GM18505 (cell line): ENCODE measurements at regions not wholly inside any gene's neighbourhood (a gene's known extent, or its start where the extent isn't known, plus 50 kb on each side); places are given as distances from the start of the nearest gene placed in this dataset.
"Not testable (repeated sequence)": the region's sequence is repeated elsewhere in the genome, so short reads cannot be mapped to it uniquely, and the experiment has no call there.

Experiments used
- ATAC-seq: cut with Tn5 transposase; IDR thresholded peaks from one replicate; pipeline ENCODE4 v1.9.1; 2021; ENCODE audit not compliant: unreplicated experiment

DNA sequence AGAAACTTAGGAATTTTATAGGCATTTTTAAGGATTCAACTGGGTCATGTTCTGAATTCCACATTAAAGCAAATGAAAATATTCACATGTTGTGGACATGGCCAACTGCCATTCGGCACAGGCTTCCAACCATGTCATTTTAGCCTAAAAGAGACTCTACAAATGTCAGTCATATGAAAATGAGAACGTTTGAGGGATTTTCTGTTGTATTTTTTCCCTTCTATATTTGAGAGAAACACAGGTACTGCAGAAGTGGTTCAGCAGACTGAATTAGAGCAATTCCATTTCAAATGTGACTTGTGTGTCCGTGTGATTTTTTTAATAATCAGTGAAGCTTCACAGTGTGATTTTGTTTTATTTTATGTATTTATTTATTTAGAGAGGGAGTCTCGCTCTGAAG, 124.3 kb downstream of the TP53TG3F start:
- ATAC-seq, result not testable (repeated sequence)

DNA sequence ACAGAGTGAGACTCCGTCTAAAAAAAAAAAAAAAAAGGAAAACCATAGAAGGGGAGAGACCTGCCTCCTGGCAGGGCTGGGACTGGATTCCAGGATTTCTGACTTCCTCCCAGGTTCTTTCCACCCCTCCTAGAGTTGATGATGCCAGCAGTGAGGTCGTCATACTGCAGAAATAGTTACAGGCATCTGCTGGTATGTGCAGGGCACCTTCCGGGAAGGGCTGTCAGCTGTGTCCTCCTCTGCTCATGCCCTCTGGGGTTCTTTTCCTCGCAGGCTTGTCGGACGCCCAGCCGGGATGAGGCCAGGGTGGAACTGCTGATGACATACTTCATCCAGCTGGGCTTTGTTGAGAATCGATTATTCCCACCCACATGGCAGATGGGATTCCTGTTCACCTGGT, 129.2 kb downstream of the TP53TG3F start:
- ATAC-seq, result not testable (repeated sequence)

GRCh38 chr16:33593344-33593743, 133.9 kb downstream of the TP53TG3F start:
- not testable (repeated sequence) for ATAC-seq

DNA sequence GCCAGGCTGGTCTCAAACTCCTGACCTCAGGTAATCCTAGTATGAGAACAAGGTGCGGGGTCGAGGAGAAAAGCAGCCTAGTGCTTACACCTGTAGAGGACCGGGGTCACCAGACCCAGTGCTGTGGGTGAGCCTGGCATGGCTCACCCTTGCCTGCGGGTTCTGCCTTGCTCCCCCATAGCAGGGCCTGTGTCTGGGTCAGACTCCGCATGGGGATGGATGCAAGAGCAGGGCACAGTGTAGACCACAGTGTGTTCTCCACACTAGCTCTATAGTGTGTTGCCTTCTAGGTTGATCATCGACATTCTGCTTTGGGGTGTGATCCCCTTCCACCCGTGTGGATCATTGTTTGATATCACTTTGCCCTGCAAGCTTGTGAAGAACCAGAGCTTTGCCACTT, 135.7 kb downstream of the TP53TG3F start:
- not testable (repeated sequence) for ATAC-seq

DNA sequence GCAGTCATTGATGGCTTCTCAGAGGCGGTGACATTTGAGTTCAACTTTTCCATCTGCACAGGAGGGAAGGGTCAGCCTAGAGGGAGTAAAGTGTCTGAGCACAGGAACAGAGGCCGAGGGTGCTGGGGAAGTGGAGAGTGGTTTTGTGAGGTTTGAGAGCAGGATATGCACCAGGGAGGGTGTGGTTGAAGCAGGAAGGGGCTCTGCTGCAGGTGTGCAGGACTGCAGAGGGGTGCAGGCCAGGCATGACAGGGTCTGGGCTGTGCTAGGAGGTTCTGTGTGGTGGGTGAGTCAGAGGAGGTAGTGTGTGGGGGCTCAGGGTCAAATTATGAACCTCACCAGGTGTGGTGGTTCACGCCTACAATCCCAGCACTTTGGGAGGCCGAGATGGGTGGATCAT, 141.6 kb downstream of the TP53TG3F start:
- ATAC-seq, result not testable (repeated sequence)

DNA sequence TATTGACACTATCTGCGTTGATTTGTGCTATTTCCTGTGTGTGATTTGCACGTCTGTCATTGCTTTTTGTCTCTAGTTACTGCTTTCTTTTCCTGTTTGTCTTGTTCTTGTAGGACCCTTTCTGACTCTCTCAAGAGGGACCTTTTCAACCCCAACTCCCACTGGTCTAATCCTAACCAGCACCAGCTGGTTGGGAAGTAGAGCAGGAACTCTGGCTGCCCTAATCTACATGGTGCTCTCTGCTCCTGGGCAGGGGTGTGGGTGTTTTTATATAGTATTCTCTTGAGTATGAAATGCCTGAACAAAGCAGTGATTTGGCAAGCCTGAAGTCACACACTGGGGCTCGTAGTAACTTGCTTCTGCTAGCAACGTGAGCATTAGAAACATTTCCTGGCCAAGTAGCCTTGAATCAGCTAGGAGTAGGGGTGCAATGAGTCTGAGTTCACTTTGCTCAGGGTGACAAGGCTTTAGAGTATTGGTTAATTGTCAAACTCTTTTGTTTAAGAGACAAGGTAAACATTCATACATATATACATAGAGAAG, 164.2 kb downstream of the TP53TG3F start:
- not testable (repeated sequence) for ATAC-seq

GRCh38 chr16:33628895-33629294, 169.5 kb downstream of the TP53TG3F start:
- not testable (repeated sequence) for ATAC-seq

- not testable (repeated sequence) for ATAC-seq
Observed at GRCh38 chr16:33631713-33632112, 172.3 kb downstream of the TP53TG3F start.

GRCh38 chr16:33634057-33634456, 174.6 kb downstream of the TP53TG3F start:
- ATAC-seq, result not testable (repeated sequence)

- ATAC-seq, result not testable (repeated sequence)
Observed at GRCh38 chr16:33636760-33637159, 177.3 kb downstream of the TP53TG3F start.

GRCh38 chr16:33643270-33643669, 183.9 kb downstream of the TP53TG3F start:
- ATAC-seq, result not testable (repeated sequence)

DNA sequence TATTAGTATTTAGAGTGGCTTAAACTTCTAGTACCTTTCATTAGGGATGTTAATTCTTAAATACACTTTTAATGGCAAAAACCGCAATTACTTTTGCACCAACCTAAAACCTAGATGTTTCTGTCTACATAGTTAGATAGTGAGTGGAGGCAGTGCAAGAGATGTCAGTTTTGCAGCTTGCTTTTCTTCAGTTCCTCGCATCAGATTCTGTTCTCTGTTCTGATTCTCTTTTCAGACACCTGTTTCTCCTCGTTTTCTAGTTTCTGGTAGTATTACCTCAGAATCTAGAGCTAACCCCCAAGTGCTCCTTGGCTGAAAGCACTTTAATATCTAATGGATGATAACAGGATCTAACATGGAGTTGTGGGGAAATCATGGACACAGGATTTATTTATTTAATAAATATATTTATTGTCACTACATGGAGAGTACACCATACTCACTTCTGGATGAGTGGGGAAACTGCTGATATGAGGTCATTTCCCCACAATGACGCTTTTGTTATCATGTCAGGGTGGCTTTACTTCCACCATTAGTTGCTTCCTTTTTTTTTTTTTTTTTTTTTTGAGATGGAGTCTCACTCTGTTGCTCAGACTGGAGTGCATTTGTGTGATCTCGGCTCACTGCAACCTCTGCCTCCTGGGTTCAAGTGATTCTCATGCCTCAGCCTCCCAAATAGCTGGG, 184.4 kb downstream of the TP53TG3F start:
- not testable (repeated sequence) for ATAC-seq

DNA sequence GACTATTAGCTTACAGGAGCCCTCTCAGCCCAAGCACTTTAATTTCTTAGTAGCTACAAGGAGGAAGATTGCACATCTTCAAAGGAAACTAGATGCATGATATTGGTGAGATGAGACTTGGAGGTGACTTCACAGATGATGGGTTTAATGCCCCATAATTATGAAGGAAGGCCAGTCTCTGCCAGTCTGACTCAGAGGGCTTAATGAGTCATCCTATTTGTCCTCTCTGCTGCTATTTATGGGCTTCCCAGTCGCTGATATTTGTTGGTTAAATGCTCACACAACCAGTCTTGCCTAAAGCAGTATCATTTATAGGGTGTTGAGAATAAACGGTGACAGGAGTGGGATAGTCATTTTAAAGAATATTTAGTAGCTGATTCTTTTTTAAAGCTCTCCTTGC, 187.0 kb downstream of the TP53TG3F start:
- not testable (repeated sequence) for ATAC-seq

DNA sequence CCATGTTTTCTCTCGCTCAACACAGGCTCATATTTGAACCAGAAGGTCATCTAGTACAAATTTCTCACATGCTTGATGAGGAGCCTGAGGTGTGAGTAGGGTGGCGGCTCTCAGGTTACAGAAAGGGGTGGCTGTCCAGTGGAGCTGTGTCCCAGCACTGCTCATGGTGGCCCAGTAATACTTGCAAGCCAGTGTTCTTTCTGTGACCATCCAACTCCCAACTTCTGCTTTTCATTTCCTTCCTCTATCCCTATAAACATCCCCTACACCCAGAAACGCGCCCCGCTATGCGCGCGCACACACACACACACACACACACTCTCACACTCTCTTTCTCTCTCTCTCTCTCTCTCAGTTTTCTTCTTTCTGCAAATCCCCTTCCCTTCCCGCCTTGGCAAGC, 196.3 kb downstream of the TP53TG3F start:
- ATAC-seq, result not testable (repeated sequence)

GRCh38 chr16:33656394-33656793, 197.0 kb downstream of the TP53TG3F start:
- peak; percentile 71 for ATAC-seq

DNA sequence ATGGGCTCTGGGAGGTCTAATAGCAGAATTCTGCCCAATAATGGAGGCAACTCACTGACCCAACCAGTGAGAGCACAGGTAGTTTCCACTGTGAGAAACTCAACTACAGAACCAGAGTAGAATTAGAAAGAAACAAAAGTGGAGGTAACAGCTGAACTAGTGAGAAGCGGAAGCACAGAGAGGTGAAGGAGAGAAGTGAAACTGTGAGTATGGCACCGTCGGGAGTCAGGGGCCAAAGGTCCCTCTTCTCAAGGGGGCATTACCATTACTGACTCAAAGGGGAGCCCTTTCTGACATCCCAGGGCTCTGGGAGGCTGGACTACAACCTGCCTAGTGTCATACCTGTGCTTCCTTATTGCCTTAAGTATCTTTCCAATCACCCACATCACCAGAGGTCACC, 198.3 kb downstream of the TP53TG3F start:
- not testable (repeated sequence) for ATAC-seq

GRCh38 chr16:33680791-33681190, 221.4 kb downstream of the TP53TG3F start:
- ATAC-seq, result not testable (repeated sequence)

GRCh38 chr16:33700320-33700719, 240.9 kb downstream of the TP53TG3F start:
- ATAC-seq, result not testable (repeated sequence)

GRCh38 chr16:33706845-33707590, 247.6 kb downstream of the TP53TG3F start:
- not testable (repeated sequence) for ATAC-seq

DNA sequence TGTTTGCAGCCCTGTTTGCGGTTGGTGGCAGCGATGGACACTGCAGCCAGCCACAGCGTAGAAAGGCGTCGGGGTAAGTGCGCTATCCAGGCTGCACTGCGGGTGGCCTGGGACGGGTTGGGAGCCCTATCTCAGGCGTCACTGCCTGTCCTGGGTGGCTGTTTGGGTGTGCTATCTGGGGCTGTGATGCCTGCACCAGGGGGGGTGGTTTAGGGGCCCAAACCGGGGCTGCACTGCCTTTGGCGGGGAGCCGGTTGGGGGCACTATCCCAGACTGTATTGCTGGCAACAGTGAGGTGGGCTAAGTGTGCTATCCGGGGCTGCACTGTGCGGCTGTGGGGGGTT, 248.2 kb downstream of the TP53TG3F start:
- ATAC-seq, result not testable (repeated sequence)

DNA sequence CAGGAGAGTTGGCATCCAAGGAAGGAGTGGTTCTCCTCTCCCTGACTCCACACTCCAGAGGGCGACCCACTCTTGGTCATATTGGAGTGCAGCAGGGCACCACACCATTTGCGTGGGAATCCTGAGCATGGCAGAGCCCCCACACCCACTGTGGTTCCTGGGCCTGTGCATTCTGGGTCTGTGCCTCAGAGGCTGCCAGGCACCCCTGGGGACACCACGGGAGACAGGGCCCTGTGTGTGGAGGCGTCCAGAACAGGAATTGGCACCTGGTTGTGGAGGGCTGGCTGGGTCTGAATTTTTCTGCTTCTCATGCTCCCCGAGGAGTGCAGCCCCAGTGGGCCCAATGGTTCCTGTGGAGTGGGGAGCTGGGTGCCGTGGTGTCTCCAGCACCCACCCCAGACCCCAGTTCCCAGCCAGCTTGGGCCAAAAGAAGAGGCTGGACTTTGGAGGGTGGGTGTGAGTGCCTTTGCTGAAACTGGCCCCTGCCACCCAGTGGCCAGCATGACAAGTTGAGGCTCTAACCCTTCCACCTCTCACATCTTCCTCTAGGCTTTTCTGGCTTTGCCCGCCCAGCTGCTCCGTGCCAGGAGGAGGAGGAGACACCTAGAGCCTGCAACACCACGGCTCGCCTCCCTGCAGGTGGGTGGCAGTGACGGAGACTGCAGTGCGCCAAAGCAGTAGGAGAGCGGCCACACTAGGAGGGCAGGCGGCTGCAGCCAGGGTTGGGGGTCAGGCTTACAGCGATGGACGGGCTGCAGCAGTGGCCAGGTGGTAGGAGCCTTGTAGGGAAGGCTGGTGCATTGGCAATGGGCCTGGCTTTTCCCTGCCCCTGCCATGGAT, 250.7 kb downstream of the TP53TG3F start:
- not testable (repeated sequence) for ATAC-seq
